ENCODE measurements at regions not wholly inside any gene's neighbourhood (a gene's known extent, or its start where the extent isn't known, plus 50 kb on each side); places are given as distances from the start of the nearest gene placed in this dataset.

- no peaks in the 10 kb centered on the region for H3K4me1 ChIP-seq (ENCODE audit: insufficient read depth, low read length)
- H2AK5ac ChIP-seq (ENCODE audit: insufficient read length, low read length), result no peak overlapping the region
- WGBS (ENCODE audit: extremely low coverage, insufficient read length, low lambda C conversion rate), result no CpG with 5 or more reads among the region's 7 CpGs
- H3K56ac ChIP-seq (ENCODE audit: insufficient read length, low read depth, low read length), result no peak overlapping the region
- H2BK15ac ChIP-seq (ENCODE audit: low read depth, low read length), result no peak overlapping the region
- no peaks in the 10 kb centered on the region for H3K23me2 ChIP-seq (ENCODE audit: insufficient read length, low read depth, low read length, poor library complexity, severe bottlenecking)
- H3K27me3 ChIP-seq (ENCODE audit: insufficient read depth, low read length), result no peaks in the 10 kb centered on the region
- no peak overlapping the region for H4K91ac ChIP-seq (ENCODE audit: insufficient read length, low read depth, low read length)
- DNase-seq, result no peak
- Mint-ChIP-seq H3K9me3 (no peaks in the 10 kb centered on the region; a peak in 1 of 5 replicates), H3K27me3 (ENCODE audit: low read depth) (peaks cover 11% of the 10 kb centered on the region), H3K4me1 (no peaks in the 10 kb centered on the region; a peak in 1 of 4 replicates), H3K36me3 (ENCODE audit: insufficient read depth in 1 of 3, low read depth in 3 of 3) (no peaks in the 10 kb centered on the region), H3K27ac (no peak overlapping the region), H3K4me3 (no peak overlapping the region)
- H3K79me1 ChIP-seq (ENCODE audit: insufficient read depth, low read depth, low read length, poor library complexity, severe bottlenecking), result no peaks in the 10 kb centered on the region
- no peak overlapping the region for H3K14ac ChIP-seq (ENCODE audit: insufficient read depth, low read length)
- H3K4ac ChIP-seq (ENCODE audit: low read depth, low read length), result no peak overlapping the region
- H2BK5ac ChIP-seq (ENCODE audit: insufficient read length, low read length), result no peak overlapping the region
- no peak overlapping the region for H2AFZ ChIP-seq (ENCODE audit: low read length)
- H3K27ac ChIP-seq (ENCODE audit: insufficient read length, low read depth, low read length), result no peak overlapping the region
- TF ChIP-seq CTCF (conservative IDR thresholded peaks at IDR 0.05), result no peak
- H3K9me3 ChIP-seq (ENCODE audit: control insufficient read depth, low read depth, low read length), result no peaks in the 10 kb centered on the region
- no peaks in the 10 kb centered on the region for H3K79me2 ChIP-seq (ENCODE audit: insufficient read depth, low read length)
- H3K4me2 ChIP-seq (ENCODE audit: insufficient read depth, insufficient read length, low read length), result no peak overlapping the region
- H2BK12ac ChIP-seq (ENCODE audit: insufficient read length, low read depth, low read length), result no peak overlapping the region
- H4K8ac ChIP-seq (replicated peaks; ENCODE audit: insufficient read length, low read depth, low read length), result no peak overlapping the region
- no peak overlapping the region for H4K5ac ChIP-seq (ENCODE audit: insufficient read length, low read depth, low read length)
- no peak overlapping the region for H2BK20ac ChIP-seq (ENCODE audit: low read depth, low read length, poor library complexity, severe bottlenecking)
- no peak overlapping the region for H3K18ac ChIP-seq (ENCODE audit: insufficient read length, low read depth, low read length)
- H4K20me1 ChIP-seq (ENCODE audit: control insufficient read depth, insufficient read depth, insufficient read length), result no peaks in the 10 kb centered on the region
- H2BK120ac ChIP-seq (ENCODE audit: low read depth, low read length, poor library complexity, severe bottlenecking), result no peak overlapping the region
- no peak overlapping the region for H3K23ac ChIP-seq (ENCODE audit: insufficient read length, low read depth, low read length)
- no peak overlapping the region for H3T11ph ChIP-seq (ENCODE audit: low read length)
- no peak overlapping the region for H3K9ac ChIP-seq (ENCODE audit: extremely low read depth, insufficient read length, low read length)
Measured at GRCh38 chr12:123045678-123046077, 65.2 kb downstream of the ARL6IP4 start.
